Forelimb muscle (tissue), 1 donor: ENCODE measurements at regions not wholly inside any gene's neighbourhood (a gene's known extent, or its start where the extent isn't known, plus 50 kb on each side); places are given as distances from the start of the nearest gene placed in this dataset.
"Not testable (repeated sequence)": the region's sequence is repeated elsewhere in the genome, so short reads cannot be mapped to it uniquely, and the experiment has no call there.

Source experiments
- DNase-seq: peaks from one replicate; pipeline ENCODE4 v3.0.0-alpha.2; 2013; ENCODE audit warnings: low read depth

DNA sequence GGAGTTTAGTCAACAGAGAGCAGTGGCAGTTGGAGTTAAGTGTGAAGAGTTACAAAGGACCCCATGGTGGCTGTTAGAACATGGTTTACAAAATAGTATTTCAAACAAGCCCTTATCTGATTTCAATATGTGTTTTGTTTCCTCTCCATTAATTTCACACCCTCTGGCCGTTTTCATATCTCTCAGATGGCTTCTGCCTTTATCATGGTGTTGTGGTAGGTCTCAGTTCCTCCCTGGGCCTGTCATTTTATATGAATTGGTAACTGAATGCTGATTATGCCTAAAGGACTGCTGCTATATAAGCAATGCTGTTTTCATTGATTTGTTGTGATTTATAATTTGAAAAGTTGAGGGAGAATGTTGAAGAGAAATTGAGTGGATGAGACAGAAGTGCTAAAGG, 686.7 kb downstream of the NYAP2 start:
- DNase-seq: no peak

DNA sequence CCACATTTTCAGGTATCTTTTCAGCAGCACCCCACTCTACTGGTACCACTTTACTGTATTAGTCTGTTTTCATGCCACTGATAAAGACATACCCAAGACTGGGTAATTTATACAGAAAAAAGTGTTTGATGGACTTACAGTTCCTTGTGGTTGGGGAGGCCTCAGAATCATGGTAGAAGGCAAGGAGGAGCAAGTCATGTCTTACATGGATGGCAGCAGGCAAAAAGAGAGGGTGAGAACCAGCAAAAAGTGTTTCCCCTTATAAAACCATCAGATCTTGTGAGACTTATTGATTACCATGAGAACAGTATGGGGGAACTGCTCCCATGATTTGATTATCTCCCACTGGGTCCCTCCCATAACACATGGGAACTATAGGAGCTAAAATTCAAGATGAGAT, 685.9 kb downstream of the NYAP2 start:
- DNase-seq: not testable (repeated sequence)

- no peak for DNase-seq
These were observed 680.8 kb downstream of the NYAP2 start for GRCh38 chr2:226080334-226080733.

DNA sequence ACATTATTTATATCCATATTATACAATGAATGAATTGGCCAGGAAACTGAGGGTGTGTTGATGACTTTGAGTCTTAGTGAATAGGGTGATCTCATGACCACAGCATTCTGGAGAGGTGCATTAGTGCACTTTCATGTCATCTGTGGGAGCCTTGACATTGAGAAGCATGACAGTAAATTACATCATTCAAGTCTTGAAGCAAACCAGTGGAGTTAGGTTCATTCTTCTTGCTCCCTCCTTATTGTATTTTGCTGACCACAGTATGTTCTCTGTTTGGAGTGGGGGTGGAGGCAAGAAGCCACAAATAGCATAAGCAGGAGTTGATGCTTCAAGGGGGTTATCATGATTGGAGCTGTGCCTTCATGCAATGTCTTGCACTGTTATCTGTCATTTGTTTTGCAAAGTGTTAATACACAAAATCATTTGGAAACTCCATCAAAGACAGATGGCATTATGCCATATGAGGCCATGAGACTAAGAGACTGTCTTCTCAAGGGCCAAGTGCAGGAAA, 680.2 kb downstream of the NYAP2 start:
- DNase-seq: no peak

DNA sequence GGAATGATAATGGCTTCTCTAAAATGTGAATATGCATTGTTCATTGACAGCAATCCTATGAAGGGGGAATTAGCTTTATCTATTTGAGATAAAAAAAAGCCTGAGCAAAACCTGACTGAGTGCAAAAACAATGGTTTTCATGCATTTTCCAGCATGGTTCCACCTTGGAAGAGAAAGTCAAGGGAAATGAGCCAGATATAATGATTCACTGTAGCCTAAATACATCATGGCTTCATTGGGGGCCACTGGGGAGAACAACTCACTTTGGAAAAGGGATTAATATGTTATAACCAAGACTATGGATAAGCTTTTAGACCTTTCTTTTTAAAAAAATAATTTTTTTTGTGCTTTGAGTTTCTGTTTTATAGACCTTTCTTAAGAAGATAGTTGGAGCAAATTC, 679.7 kb downstream of the NYAP2 start:
- DNase-seq: no peak

DNA sequence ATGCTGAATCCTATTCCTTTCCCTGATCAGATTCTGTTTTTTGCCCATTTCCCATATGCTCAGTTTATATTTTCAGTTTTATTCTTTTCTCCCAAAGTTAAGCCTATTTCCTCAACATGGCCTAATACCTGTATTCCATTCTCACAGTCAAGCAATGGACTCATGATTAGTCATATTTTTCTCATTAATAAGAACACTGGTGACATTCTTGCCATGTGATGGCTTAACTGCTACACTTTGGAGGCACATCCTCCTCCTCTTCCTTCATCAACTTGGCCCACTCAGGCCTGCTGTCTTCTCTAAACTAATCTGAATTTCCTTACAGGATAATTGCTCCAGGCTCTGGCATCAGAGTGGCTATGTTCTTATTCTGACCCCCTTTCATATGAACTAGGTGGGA, 679.2 kb downstream of the NYAP2 start:
- DNase-seq: no peak

DNA sequence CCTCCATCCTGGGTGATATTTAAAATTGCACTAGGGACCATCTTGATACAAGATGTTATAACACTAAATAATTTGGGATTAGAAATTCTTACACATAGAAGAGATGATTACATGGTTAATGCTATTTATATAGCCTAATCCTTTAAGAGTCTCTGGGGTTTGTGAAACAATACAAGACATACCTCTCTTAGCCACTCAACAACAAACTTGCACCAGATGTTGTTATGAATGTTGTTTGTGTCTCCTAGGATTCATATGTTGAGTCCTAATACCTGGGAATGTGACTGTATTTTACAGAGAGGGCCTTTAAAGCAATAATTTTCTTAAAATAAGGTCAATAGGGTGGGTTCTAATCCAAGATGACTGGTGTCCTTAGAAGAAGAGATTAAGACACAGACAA, 678.3 kb downstream of the NYAP2 start:
- DNase-seq: no peak

GRCh38 chr2:226077031-226077430, 677.5 kb downstream of the NYAP2 start:
- no peak for DNase-seq

DNA sequence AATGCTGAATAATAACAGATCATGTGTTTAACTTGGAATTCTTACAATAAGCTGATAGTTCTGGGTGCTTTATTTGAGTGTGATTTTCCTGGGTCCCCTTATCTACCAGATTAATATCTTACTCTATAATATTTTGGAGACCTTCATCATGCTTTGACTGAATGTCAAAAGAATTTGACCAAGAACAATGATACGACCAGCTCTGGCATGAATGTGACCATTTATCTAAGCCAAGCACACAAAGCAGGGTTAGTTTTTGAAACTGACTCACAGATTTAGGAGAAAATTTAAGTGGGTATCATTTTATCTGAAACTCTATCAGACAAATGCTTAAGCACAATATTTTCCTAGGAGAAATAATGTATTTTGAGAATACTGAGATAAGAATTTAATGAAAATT, 677.0 kb downstream of the NYAP2 start:
- no peak for DNase-seq

- DNase-seq: no peak
These were observed 674.9 kb downstream of the NYAP2 start for GRCh38 chr2:226074391-226074790.

- no peak for DNase-seq
These were observed 674.1 kb downstream of the NYAP2 start for GRCh38 chr2:226073496-226074160.

- no peak for DNase-seq
These were observed 667.4 kb downstream of the NYAP2 start for GRCh38 chr2:226066873-226067272.

GRCh38 chr2:226066391-226066790, 666.9 kb downstream of the NYAP2 start:
- no peak for DNase-seq

- DNase-seq: no peak
These were observed 665.5 kb downstream of the NYAP2 start for GRCh38 chr2:226064932-226065570.

DNA sequence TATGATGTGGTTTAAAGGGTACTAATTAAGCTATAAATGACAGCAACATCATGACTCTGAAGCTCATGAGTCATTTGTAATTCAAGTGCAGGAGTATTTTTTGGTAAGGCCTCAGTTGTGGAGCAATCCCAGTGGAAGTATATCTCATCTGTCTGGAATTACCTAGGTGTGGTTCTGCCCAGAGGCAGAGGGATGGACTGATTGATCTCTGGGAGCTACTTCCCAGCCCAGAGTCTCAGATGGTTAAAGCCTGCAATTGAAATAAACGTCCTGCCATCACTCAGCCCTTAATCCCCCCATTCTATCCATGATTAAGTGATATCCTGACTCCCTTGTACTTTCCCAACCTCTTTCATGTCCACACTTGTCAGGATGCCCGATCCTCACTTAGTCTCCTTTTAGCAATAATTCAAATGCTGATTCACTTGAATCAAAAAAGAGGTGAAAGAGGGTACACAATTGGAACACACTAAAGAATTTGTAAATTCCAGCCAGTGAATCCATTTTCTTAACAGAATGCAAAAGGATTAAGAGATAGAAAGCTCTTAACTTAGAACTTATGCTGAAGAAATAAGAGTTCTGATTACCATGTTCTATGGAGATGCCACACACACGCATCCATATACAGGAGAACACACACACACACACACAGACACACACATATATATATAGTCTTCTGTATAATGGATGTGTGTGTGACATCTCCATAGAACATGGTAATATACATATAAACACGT, 664.4 kb downstream of the NYAP2 start:
- DNase-seq: no peak

- no peak for DNase-seq
These were observed 660.6 kb downstream of the NYAP2 start for GRCh38 chr2:226059961-226060627.

- no peak for DNase-seq
These were observed 658.4 kb downstream of the NYAP2 start for GRCh38 chr2:226057914-226058313.

GRCh38 chr2:226057365-226057764, 657.9 kb downstream of the NYAP2 start:
- DNase-seq: no peak

GRCh38 chr2:226052772-226053416, 653.4 kb downstream of the NYAP2 start:
- DNase-seq: no peak

DNA sequence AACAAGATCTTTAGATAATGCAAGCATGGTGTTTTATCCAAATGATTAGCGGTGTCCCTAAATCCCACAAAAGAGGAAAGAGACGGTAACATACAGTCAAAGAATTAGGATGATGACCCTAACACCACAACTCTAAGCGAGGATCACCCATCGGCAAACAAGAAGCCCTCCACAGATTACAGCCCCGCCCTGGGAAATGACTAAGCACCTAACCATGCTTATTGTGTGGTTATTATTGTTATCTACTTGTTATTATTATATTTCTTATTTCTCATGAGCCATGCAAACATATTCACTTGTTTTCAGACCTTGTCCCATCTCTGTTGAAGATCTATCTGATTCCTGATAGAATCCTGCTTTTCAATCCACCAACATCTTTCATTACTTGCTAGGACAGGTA, 651.3 kb downstream of the NYAP2 start:
- DNase-seq: no peak

DNA sequence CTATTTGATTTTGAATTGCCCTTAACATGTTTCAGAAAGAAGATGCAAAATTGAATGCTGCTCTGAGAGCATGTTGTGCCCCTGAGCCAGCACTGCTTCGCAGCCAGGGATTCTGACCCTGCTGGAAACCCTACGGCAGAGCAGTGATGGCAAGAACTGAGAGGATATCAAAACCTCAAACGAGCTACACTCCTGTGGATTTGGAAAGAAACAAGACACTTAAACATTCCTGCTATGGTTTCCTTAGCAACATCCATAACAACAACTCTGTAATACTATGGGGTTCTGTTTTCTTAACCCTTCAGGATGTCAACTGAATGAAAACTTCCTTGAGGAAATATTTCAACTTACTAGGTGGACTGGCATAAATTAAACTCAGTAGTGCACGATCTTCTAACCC, 649.1 kb downstream of the NYAP2 start:
- DNase-seq: no peak

- no peak for DNase-seq
These were observed 645.6 kb downstream of the NYAP2 start for GRCh38 chr2:226045080-226045479.
